NCI-H82 treated with DMSO at 0.1 percent for 48 hours (cell line): ENCODE measurements at regions not wholly inside any gene's neighbourhood (a gene's known extent, or its start where the extent isn't known, plus 50 kb on each side); places are given as distances from the start of the nearest gene placed in this dataset.

Experiments used
- DNase-seq: peaks from one replicate; lab custom pipeline; 2025; ENCODE audit not compliant: unreplicated experiment; lab: John Stamatoyannopoulos, UW

DNA sequence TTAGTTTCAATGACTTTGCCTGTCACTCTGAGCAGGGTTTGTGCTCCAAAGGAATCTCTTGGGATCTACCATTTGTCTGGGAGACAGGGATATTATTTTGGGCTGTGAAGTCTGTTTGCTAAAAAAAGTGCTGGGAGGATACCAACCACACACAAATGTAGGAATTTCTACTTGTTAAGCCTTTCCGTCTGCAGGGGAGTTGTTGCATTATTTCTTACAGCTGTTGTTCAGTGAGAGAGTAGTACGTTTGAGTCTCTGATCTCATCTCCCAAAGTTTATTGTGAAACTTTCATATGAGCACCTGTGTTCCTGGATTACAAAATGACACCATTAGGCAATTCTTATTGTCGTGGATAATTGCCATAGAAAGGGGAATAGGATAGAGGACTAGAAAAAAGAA lies 78.3 kb upstream of the SEMA6A start:
- no peak for DNase-seq

- DNase-seq, result no peak
Measured at GRCh38 chr5:116652196-116652729, 77.6 kb upstream of the SEMA6A start.

GRCh38 chr5:116651653-116652052 lies 77.0 kb upstream of the SEMA6A start:
- DNase-seq, result no peak

- no peak for DNase-seq
Measured at GRCh38 chr5:116650964-116651363, 76.3 kb upstream of the SEMA6A start.

DNA sequence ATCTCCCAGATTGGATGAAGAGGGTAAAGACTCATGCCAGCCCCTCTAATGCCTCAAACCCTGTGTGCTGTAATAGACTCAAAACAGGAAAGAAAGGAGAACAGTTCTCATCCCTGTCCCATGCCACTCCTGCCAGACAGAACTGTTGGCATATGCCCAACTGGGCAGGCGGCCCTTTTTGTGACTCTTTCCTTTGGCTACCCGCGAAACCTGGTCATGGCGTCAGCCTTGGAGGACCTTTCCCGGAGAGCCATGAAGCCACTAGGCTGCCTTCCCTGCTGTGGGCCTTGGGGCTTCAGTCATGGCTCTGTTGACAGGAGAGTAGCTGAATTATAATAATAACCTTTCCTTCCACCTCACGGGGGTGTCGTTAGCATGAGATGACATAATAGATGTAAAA lies 75.9 kb upstream of the SEMA6A start:
- no peak for DNase-seq

DNA sequence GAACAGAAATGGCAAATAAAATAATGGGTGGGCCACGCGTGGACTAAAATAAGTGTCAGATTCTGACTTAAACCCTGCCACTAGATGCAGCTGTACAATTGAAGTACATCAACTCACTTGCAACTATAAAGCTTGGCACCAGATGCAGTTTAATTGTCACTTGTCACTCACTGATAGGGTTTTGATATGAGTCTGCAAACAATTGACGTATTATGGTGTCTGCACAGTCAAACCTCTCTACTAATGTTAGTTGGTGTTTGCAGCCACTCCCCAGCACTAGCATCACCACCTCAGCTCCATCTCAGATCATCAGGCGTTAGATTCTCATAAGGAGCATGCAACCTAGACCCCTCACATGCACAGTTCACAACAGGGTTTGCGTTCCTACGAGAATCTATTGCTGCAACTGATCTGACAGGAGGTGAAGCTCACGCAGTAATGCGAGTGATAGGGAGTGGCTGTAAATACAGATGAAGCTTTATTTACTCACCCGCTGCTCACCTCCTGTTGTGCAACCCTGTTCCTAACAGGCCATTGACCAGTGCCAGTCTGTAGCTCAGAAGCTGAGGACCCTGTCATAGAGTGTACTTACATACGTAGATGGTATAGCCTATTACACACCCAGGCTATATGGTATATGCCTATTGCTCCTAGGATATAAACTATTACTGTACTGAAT lies 72.1 kb upstream of the SEMA6A start:
- no peak for DNase-seq

- no peak for DNase-seq
Measured at GRCh38 chr5:116645627-116646026, 71.0 kb upstream of the SEMA6A start.

- no peak for DNase-seq
Measured at GRCh38 chr5:116640236-116640635, 65.6 kb upstream of the SEMA6A start.

DNA sequence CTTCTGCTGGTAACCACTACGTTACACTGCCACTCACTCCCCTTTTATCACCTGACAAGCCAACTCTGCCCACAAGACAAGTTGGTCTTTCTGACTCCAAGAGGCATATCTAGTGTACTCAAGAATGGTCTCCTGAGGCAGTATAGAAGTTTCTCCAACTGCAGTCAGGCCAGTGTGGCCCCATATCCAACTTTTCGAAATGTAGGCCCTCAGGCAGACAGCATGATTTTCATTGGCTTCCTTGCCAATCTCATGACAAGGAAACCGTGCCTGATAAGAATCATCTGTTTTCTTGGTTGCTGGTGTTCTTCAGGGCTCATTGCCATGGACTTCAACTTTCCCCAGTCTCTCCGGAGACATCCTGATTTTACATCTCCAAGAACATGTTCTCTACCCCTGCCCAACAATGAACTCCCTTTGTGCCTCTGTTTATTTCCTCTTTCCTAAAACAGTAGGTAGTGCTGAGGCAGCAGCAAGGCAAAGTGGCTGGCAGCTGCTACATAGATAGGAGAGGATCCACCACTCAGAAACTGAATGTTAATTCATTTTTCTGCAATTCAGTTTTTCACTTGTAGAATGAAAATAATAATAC lies 62.6 kb upstream of the SEMA6A start:
- DNase-seq, result no peak

GRCh38 chr5:116632890-116633289 lies 58.3 kb upstream of the SEMA6A start:
- no peak for DNase-seq

- no peak for DNase-seq
Measured at GRCh38 chr5:116631147-116631546, 56.5 kb upstream of the SEMA6A start.

DNA sequence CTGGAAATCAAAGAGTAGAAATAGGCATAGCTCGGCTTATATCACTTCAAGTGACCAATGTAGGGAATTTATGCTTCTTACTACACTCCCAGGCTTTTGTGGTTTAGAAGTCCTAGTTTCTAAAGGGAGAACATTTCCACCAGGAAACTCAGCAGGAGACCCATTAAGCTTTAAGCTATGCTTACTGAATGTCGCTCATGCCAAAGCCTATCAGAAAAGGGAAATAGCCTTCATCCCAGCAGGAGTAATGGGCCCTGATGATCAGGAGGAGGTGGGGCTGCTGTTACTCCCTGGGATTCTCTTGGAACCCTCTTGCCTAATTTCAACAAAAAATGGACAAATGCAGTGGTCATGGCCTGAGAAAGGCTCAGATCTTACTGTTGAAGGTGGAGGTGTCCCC lies 54.5 kb upstream of the SEMA6A start:
- DNase-seq, result no peak

DNA sequence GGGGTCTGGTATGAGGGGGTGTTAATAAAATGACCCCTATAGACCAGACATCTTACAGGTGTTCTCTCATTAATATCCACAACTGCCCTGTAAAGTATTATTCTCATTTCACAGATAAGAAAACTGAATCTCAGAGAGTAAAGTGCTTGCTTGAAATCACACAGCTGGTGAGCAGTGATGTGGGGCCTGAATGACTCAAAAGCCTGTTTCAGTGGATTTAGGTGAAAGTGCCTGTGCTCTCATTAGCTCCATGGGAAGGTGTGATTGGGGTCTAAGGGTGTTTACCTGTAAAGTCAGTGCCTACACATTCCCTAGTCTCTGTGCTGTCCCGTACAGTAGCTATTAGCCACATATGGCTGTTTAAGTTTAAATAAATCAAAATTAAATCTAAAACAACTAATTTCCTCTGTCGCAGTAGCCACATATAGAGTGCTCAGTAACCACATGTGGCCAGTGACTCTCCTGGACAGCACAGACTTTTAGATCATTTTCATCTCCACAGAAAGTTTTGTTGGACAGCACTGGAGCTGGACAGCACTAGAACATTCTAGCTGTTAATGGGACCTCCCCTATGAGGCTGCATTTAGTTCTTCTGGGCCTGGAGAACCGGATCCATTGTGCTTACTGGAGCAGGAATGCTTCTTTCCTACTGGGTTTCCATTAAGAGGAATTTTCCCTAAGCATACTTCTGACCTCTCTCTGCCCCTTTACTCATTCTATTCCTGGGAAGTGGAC lies 52.5 kb upstream of the SEMA6A start:
- no peak for DNase-seq

DNA sequence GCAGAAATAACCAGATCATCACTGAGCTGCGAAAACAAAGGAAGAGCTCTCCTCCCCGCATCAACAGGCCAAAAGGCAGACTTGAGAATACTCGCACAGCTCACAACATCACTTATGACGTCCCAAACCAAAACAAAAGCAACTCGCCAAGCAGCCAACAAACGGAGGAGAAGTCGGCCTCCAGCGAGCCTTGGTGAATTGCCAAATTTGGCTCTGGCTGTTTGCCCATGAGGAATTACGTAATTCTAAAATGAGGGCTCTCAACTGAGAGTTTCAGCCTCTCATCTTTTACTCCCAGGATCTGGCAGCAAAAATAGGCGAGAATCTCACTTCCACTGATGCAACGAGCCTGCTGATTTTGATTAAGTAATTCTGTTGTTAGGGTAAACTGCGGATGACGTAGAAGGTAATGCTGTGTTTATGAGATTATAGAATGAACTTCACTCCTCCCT lies 51.7 kb upstream of the SEMA6A start:
- no peak for DNase-seq
